GM20000 (cell line): ENCODE measurements at regions not wholly inside any gene's neighbourhood (a gene's known extent, or its start where the extent isn't known, plus 50 kb on each side); places are given as distances from the start of the nearest gene placed in this dataset.

Experiments used
- DNase-seq: peaks from one replicate; pipeline ENCODE4 v3.0.0; 2012; ENCODE audit warnings: low spot score
- CTCF ChIP-seq: IDR thresholded peaks from 2 replicates; pipeline ENCODE4 v1.5.1; 2012; ENCODE audit warnings: mild to moderate bottlenecking, control low read depth; ENCODE audit errors: extremely low read depth, missing control alignments

- DNase-seq: no peak
- TF ChIP-seq CTCF: no peak
Measured at GRCh38 chr4:181659202-181659601, 584.0 kb upstream of the TENM3 start.

- TF ChIP-seq CTCF: no peak
- DNase-seq: no peak
Measured at GRCh38 chr4:181659876-181660275, 583.3 kb upstream of the TENM3 start.

DNA sequence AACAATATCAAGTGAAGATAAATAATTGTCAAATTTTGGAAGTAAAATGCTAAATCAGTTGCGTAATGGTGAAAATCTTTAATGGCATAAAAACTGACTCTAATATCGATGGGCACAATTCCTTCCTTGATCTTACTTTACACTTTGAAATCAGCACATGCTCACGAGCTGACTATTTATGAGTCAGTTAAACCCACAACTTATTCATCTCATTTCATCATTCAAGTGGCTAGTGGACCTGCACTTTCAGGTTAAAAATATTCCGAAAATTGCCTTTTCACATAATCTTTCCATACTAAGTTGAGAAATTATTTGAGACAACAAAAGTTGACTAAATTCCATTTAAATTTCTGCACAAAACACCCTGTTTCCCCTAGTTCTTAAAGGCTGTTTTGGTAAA, 582.1 kb upstream of the TENM3 start:
- TF ChIP-seq CTCF: no peak
- no peak for DNase-seq

GRCh38 chr4:181661923-181662322, 581.3 kb upstream of the TENM3 start:
- no peak for DNase-seq

GRCh38 chr4:181662383-181662782, 580.8 kb upstream of the TENM3 start:
- DNase-seq: no peak
- no peak for TF ChIP-seq CTCF

More at GRCh38 chr4:181661923-181662322, 581.3 kb upstream of the TENM3 start:
- no peak for TF ChIP-seq CTCF

GRCh38 chr4:181670506-181670905, 572.7 kb upstream of the TENM3 start:
- DNase-seq: no peak

GRCh38 chr4:181671672-181672071, 571.5 kb upstream of the TENM3 start:
- no peak for TF ChIP-seq CTCF
- DNase-seq: no peak

More at GRCh38 chr4:181670506-181670905, 572.7 kb upstream of the TENM3 start:
- TF ChIP-seq CTCF: no peak
